Loucy (cell line): ENCODE measurements at regions not wholly inside any gene's neighbourhood (a gene's known extent, or its start where the extent isn't known, plus 50 kb on each side); places are given as distances from the start of the nearest gene placed in this dataset.

Experiments used
- H2AFZ ChIP-seq: fragments of 200-600 bp; sonication (generic); 2 replicates; pipeline ENCODE4 v1.6.0; 2016; ENCODE audit warnings: antibody characterized with exemption, mild to moderate bottlenecking, low read length, moderate library complexity
- H3F3A ChIP-seq: fragments of 200-600 bp; 2 replicates; pipeline ENCODE4 v1.6.0; 2016; ENCODE audit warnings: antibody characterized with exemption, low read depth, mild to moderate bottlenecking
- H3K27me3 ChIP-seq: fragments of 200-600 bp; sonication (generic); 2 replicates; pipeline ENCODE4 v1.6.1; 2014; ENCODE audit warnings: low read length, mild to moderate bottlenecking; ENCODE audit not compliant: insufficient read depth, poor library complexity, severe bottlenecking
- H3K36me3 ChIP-seq: fragments of 200-600 bp; sonication (generic); 2 replicates; pipeline ENCODE4 v1.6.1; 2016; ENCODE audit warnings: low read length; ENCODE audit not compliant: insufficient read depth
- H3K4me1 ChIP-seq: fragments of 200-600 bp; sonication (generic); 2 replicates; pipeline ENCODE4 v1.5.1; 2014; ENCODE audit warnings: low read length, mild to moderate bottlenecking; ENCODE audit not compliant: insufficient read depth, poor library complexity, severe bottlenecking
- H3K4me2 ChIP-seq: fragments of 200-600 bp; sonication (generic); 2 replicates; pipeline ENCODE4 v1.6.0; 2014; ENCODE audit warnings: antibody characterized with exemption, low read length, low read depth, mild to moderate bottlenecking; ENCODE audit not compliant: poor library complexity, severe bottlenecking
- H3K4me3 ChIP-seq: fragments of 200-600 bp; sonication (generic); 2 replicates; pipeline ENCODE4 v1.5.1; 2014; ENCODE audit warnings: low read length, mild to moderate bottlenecking, mixed read lengths; ENCODE audit not compliant: poor library complexity, severe bottlenecking
- H3K79me2 ChIP-seq: fragments of 200-600 bp; sonication (generic); 2 replicates; pipeline ENCODE4 v1.6.1; 2014; ENCODE audit warnings: low read length; ENCODE audit not compliant: insufficient read depth
- H3K9ac ChIP-seq: fragments of 200-600 bp; sonication (generic); 2 replicates; pipeline ENCODE4 v1.6.0; 2014; ENCODE audit warnings: mild to moderate bottlenecking, low read depth, low read length, moderate library complexity; ENCODE audit not compliant: poor library complexity, severe bottlenecking
- H3K9me2 ChIP-seq: fragments of 200-600 bp; sonication (generic); replicated peaks from 2 replicates; pipeline ENCODE4 v1.6.1; 2016; ENCODE audit warnings: low read depth, low read length, mixed read lengths
- H3K9me3 ChIP-seq: fragments of 200-600 bp; sonication (generic); 2 replicates; pipeline ENCODE4 v1.6.1; 2014; ENCODE audit warnings: mild to moderate bottlenecking, antibody characterized with exemption, low read length, low read depth; ENCODE audit not compliant: insufficient read depth
- H4K20me1 ChIP-seq: fragments of 200-600 bp; sonication (generic); 2 replicates; pipeline ENCODE4 v1.6.0; 2014; ENCODE audit warnings: antibody characterized with exemption, low read length, mild to moderate bottlenecking; ENCODE audit not compliant: insufficient read depth, poor library complexity, severe bottlenecking
- EZH2phosphoT487 ChIP-seq: fragments of 200-600 bp; IDR thresholded peaks from 2 replicates; pipeline ENCODE4 v1.6.1; 2018; ENCODE audit warnings: antibody characterized with exemption, mild to moderate bottlenecking, moderate library complexity, borderline replicate concordance
- TF ChIP-seq, protein P1 (sequence below): fragments of 200-600 bp; sonication (generic); conservative IDR thresholded peaks from 2 replicates; pipeline ENCODE4 v1.5.1; 2014; ENCODE audit warnings: mild to moderate bottlenecking, antibody characterized with exemption, low read length

DNA sequence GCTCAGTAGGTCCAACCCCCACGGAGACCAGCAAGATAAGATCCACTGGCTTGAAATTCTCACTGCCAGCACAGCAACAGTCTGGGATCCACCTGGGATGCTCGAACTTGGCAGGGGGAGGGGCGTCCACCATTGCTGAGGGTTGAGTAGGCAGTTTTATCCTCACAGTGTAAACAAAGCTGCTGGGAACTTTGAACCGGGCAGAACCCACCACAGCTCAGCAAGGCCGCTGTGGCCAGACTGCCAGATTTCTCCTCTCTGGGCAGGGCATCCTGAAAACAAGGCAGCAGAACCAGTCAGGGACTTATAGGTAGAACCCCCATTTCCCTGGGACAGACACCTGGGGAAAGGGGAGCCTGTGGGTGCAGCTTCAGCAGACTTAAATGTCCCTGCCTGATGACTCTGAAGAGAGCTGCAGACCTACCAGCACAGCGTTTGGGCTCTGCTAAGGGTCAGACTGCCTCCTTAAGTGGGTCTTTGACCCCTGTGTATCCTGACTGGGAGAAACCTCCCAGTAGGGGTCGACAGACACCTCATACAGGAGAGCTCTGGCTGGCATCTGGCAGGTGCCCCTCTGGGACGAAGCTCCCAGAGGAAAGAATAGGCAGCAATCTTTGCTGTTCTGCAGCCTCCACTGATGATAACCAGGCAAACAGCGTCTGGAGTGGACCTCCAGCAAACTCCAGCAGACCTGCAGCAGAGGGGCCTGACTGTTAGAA lies 782.4 kb upstream of the EYS start:
- Histone ChIP-seq H3K4me1 (no peaks in the 10 kb centered on the region), H3K27me3 (no peaks in the 10 kb centered on the region), H3K4me2 (no peak overlapping the region), H4K20me1 (no peaks in the 10 kb centered on the region), H3K4me3 (no peak overlapping the region), H3K79me2 (no peaks in the 10 kb centered on the region), H3F3A (no peaks in the 10 kb centered on the region), H2AFZ (no peak overlapping the region), H3K36me3 (no peaks in the 10 kb centered on the region), H3K9me3 (no peaks in the 10 kb centered on the region), H3K9me2 (no peaks in the 10 kb centered on the region), H3K9ac (no peak overlapping the region)
- TF ChIP-seq, protein P1, sequence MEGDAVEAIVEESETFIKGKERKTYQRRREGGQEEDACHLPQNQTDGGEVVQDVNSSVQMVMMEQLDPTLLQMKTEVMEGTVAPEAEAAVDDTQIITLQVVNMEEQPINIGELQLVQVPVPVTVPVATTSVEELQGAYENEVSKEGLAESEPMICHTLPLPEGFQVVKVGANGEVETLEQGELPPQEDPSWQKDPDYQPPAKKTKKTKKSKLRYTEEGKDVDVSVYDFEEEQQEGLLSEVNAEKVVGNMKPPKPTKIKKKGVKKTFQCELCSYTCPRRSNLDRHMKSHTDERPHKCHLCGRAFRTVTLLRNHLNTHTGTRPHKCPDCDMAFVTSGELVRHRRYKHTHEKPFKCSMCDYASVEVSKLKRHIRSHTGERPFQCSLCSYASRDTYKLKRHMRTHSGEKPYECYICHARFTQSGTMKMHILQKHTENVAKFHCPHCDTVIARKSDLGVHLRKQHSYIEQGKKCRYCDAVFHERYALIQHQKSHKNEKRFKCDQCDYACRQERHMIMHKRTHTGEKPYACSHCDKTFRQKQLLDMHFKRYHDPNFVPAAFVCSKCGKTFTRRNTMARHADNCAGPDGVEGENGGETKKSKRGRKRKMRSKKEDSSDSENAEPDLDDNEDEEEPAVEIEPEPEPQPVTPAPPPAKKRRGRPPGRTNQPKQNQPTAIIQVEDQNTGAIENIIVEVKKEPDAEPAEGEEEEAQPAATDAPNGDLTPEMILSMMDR = no peak
- no peak for TF ChIP-seq EZH2phosphoT487

DNA sequence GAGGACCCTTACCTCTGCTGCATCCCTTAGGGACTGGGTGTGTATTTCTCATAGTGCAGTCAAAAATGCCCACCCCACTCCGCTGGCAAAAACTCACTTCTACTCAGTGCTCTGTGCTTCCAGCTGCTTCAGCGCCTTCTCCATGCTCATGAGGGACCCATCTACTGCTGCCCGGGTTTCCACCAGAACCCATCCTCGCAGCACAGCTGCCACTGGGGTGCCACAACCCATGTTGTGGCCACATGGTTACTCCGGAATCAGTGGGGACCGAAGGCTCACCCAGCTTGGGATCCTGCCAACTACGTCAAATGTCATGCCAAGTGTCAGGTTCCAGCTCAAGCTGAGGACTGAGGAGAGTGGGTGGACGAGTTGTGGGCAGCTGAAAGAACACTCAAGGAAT lies 774.2 kb upstream of the EYS start:
- Histone ChIP-seq H3K4me1 (no peaks in the 10 kb centered on the region), H3K79me2 (no peaks in the 10 kb centered on the region), H3K27me3 (no peaks in the 10 kb centered on the region), H3K4me2 (no peak overlapping the region), H3K9ac (no peak overlapping the region), H3K9me3 (no peaks in the 10 kb centered on the region), H4K20me1 (no peaks in the 10 kb centered on the region), H3K4me3 (no peak overlapping the region), H2AFZ (no peak overlapping the region), H3K36me3 (no peaks in the 10 kb centered on the region), H3K9me2 (no peaks in the 10 kb centered on the region), H3F3A (no peaks in the 10 kb centered on the region)
- TF ChIP-seq EZH2phosphoT487 = no peak
- TF ChIP-seq, protein P1 = no peak

DNA sequence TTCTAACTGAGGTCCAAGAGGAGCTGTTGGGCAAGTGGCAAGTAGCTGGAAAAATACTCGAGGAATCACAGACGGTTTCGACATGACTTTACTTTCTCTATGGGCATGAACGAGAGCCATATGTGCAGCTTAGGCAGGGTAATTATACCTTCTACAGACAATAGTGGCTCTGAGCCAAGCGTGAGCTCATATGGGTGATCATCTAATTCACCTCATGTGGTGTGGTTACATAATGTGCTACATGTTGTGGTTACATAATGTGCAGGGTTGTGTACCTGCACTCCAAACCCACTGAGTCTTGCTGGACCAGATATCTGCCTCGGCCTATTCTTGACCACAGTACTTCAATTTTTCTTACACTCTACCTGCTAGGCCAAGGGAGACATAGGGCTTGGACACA lies 771.7 kb upstream of the EYS start:
- Histone ChIP-seq H3K27me3 (no peaks in the 10 kb centered on the region), H4K20me1 (no peaks in the 10 kb centered on the region)

More for the DNA sequence above, 771.7 kb upstream of the EYS start:
- TF ChIP-seq EZH2phosphoT487 = no peak
- TF ChIP-seq, protein P1 = no peak
- no peaks in the 10 kb centered on the region for H3K36me3 ChIP-seq
- H3K4me2 ChIP-seq = no peak overlapping the region
- no peaks in the 10 kb centered on the region for H3K4me1 ChIP-seq
- H3K79me2 ChIP-seq = no peaks in the 10 kb centered on the region
- H2AFZ ChIP-seq = no peak overlapping the region
- no peak overlapping the region for H3K9ac ChIP-seq
- H3K4me3 ChIP-seq = no peak overlapping the region
- no peaks in the 10 kb centered on the region for H3K9me3 ChIP-seq
- H3K9me2 ChIP-seq = no peaks in the 10 kb centered on the region
- H3F3A ChIP-seq = no peaks in the 10 kb centered on the region
